ENCODE measurements at regions not wholly inside any gene's neighbourhood (a gene's known extent, or its start where the extent isn't known, plus 50 kb on each side); places are given as distances from the start of the nearest gene placed in this dataset.

DNA sequence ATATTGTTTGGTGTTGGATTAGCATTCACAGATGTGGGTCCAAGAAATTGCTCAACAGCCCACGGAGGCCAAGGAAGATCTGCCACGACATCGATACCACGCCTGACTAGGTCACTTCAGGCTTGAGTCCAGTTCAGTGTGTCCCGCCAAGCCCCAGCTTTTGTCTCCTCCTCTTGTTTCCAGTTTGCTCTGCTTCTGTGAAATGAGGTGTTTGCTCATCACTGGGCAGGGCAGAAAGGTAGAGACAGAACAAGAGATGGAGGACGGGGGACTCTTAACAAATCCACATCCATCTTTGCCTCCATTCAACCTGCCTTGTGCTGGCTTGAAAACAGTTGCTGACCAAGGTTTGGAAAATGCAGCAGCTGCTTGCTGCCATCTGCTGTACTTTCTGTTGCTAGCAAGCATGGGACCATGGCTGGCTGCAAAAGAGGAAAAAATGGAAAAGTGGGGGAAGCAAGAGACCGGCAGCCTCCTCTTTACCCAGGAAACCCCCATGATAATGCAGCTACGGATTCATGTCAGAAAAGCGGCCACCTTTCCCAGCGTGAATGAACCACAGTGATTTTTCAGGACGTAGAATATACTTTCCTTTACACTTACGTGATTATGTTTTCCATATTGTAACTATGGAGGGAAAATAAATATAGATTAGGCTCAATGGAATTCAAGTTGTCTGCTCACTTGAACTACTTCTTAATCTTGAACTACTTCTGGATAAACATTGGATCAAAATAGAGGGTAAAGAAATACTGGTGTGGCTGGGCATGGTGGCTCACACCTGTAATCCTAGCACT lies 80.2 kb upstream of the GREM2 start:
- TF ChIP-seq, protein P1, sequence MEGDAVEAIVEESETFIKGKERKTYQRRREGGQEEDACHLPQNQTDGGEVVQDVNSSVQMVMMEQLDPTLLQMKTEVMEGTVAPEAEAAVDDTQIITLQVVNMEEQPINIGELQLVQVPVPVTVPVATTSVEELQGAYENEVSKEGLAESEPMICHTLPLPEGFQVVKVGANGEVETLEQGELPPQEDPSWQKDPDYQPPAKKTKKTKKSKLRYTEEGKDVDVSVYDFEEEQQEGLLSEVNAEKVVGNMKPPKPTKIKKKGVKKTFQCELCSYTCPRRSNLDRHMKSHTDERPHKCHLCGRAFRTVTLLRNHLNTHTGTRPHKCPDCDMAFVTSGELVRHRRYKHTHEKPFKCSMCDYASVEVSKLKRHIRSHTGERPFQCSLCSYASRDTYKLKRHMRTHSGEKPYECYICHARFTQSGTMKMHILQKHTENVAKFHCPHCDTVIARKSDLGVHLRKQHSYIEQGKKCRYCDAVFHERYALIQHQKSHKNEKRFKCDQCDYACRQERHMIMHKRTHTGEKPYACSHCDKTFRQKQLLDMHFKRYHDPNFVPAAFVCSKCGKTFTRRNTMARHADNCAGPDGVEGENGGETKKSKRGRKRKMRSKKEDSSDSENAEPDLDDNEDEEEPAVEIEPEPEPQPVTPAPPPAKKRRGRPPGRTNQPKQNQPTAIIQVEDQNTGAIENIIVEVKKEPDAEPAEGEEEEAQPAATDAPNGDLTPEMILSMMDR (conservative IDR thresholded peaks at IDR 0.05 in 1 of 2, IDR thresholded peaks at IDR 0.05 in 1 of 2; ENCODE audit: low read depth in 1 of 2, low read length in 2 of 2) = peak; percentile 84 to 87
- no peak for TF ChIP-seq EZH2 (IDR thresholded peaks at IDR 0.05; ENCODE audit: low read length, missing control alignments)

All from fibroblast of lung (primary cell).